ENCODE measurements at regions not wholly inside any gene's neighbourhood (a gene's known extent, or its start where the extent isn't known, plus 50 kb on each side); places are given as distances from the start of the nearest gene placed in this dataset.

DNA sequence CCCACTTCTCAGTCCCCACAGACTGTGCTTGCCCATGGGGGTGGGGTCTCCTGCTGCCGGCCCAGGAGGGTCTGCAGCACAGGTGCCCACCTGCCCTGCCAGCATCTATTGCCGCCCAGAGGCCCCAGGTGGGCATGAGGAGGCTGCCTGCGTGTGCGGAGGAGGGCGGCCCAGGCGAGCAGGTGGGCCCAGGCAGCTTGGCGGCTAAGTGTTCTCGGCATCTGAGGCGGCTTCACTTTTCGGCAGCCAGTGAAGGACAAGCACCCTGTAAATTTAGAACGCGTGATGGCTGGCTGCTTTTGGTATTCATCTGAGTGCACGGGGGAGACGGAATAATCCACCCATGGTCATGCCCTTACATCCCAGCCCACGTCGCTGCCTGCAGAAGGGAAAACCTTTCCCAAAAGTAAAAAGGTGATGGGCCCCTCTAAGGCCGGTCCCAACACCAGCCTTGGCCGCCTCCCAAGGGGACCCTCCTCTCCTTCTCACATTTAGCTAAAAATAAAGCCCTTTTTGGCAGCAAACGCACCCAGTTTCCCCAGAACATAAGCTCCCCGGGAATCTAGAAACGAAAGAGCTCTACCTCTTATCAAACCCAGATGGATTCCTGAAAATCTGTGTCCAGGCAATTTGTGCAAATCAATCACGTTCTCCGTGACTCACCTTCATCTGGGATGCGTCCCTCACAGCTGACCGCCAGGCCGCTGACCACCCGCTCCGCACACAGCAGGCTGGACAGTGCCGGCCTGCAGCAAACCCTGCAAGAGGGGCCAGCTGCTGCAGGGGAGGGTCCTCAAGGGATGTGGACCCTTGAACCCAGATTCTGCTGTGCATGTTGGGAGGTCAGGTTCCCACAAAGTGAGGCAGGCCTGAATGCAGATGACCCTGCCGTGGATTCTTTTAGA, 79.4 kb downstream of the RBFOX3 start:
- TF ChIP-seq POLR2A (IDR thresholded peaks at IDR 0.05) (no peak), CTCF (IDR thresholded peaks at IDR 0.05) (no peak)
